Kidney (tissue), 13 donors: ENCODE measurements at regions not wholly inside any gene's neighbourhood (a gene's known extent, or its start where the extent isn't known, plus 50 kb on each side); places are given as distances from the start of the nearest gene placed in this dataset.

ENCODE experiments used
- DNase-seq, 5 donors: peaks; one replicate each; pipeline ENCODE4 v3.0.0-alpha.2; 2013 to 2020
- FAIRE-seq: peaks from 2 replicates; lab custom pipeline; 2012; peaks lifted over from hg19 to GRCh38; lab: Jason Lieb, UNC
- H3K27ac ChIP-seq, 2 donors: one replicate each; pipeline ENCODE4 v1.7.0; 2013; ENCODE audit warnings: low read depth in 2 of 2, low read length in 2 of 2, inconsistent platforms in 1 of 2
- H3K27me3 ChIP-seq: one replicate; pipeline ENCODE4 v1.7.1; 2013; ENCODE audit warnings: low read length, inconsistent platforms; ENCODE audit not compliant: control insufficient read depth, insufficient read depth
- H3K36me3 ChIP-seq, 3 donors: one replicate each; pipeline versions ENCODE4 v1.7.0 to v1.7.1; 2013; ENCODE audit warnings: low read length in 3 of 3, control low read depth in 1 of 3, inconsistent platforms in 1 of 3; ENCODE audit not compliant: insufficient read depth in 3 of 3, control insufficient read depth in 2 of 3
- H3K4me1 ChIP-seq, 3 donors: one replicate each; pipeline versions ENCODE4 v1.7.0 to v1.7.1; 2013; ENCODE audit warnings: low read length in 3 of 3, inconsistent platforms in 1 of 3, low read depth in 1 of 3; ENCODE audit not compliant: control insufficient read depth in 2 of 3, insufficient read depth in 2 of 3
- H3K4me3 ChIP-seq, 3 donors: one replicate each; pipeline versions ENCODE4 v1.7.0 to v1.8.1; 2013; ENCODE audit warnings: low read length in 3 of 3, control low read depth in 1 of 3, inconsistent platforms in 1 of 3
- H3K9ac ChIP-seq, 3 donors: one replicate each; pipeline versions ENCODE4 v1.7.0 to v1.7.1; 2013; ENCODE audit warnings: low read length in 3 of 3, control low read depth in 1 of 3, inconsistent platforms in 1 of 3
- H3K9me3 ChIP-seq, 3 donors: one replicate each; pipeline versions ENCODE4 v1.7.0 to v1.7.1; 2013; ENCODE audit warnings: low read length in 3 of 3, control low read depth in 1 of 3, inconsistent platforms in 1 of 3; ENCODE audit not compliant: control insufficient read depth in 2 of 3, insufficient read depth in 1 of 3
- intact Hi-C: fragments of 100-400 bp; cut with DNase I; formaldehyde crosslinking; loops from one replicate; pipeline ENCODE4 v1.11.1; 2022
- TF ChIP-seq, protein P1 (sequence below): IDR thresholded peaks from 3 replicates; pipeline ENCODE4 v1.5.1; 2012; ENCODE audit warnings: mild to moderate bottlenecking, moderate library complexity, borderline replicate concordance; ENCODE audit not compliant: insufficient read depth; ENCODE audit errors: extremely low read depth
- donor health status: control.
- donor health status: control.
- donor health status: control.
- donor health status: control.
- donor health status: control.
- donor health status: DM: yes; HTN: yes; CAD: no.
- donor health status: Normal renal cell carcinoma (clear cell type).

DNA sequence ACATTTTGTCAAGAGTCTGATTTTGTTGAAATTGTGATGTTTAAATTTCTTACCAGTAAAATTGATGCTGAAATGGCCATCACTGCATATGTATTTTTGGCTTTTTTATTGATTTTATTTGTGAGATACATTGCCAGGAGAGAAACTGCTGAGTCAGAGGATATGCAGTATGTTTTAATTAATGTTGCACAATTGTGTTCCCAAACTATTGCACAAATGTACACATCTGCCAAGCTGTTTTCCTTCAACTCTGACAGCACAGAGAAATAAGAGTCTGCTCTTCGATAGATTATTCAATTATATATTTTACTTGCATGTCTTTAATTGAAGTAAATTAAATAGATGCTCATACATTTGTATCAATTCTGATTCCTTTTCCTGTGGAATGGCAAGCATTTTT is 640.2 kb upstream of the LUZP2 start:
- intact Hi-C loops, result no loop called here
- peaks cover 0 to 2% (median 0%) of the 10 kb centered on the region in 3 donors for H3K9me3 ChIP-seq
- TF ChIP-seq, protein P1, sequence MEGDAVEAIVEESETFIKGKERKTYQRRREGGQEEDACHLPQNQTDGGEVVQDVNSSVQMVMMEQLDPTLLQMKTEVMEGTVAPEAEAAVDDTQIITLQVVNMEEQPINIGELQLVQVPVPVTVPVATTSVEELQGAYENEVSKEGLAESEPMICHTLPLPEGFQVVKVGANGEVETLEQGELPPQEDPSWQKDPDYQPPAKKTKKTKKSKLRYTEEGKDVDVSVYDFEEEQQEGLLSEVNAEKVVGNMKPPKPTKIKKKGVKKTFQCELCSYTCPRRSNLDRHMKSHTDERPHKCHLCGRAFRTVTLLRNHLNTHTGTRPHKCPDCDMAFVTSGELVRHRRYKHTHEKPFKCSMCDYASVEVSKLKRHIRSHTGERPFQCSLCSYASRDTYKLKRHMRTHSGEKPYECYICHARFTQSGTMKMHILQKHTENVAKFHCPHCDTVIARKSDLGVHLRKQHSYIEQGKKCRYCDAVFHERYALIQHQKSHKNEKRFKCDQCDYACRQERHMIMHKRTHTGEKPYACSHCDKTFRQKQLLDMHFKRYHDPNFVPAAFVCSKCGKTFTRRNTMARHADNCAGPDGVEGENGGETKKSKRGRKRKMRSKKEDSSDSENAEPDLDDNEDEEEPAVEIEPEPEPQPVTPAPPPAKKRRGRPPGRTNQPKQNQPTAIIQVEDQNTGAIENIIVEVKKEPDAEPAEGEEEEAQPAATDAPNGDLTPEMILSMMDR, result no peak
- H3K27ac ChIP-seq, result no peak overlapping the region
- no peaks in the 10 kb centered on the region for H3K36me3 ChIP-seq
- no peaks in the 10 kb centered on the region for H3K4me1 ChIP-seq
- H3K9ac ChIP-seq, result no peak overlapping the region
- H3K4me3 ChIP-seq, result no peak overlapping the region
- DNase-seq (no peak), FAIRE-seq (no peak)
- H3K27me3 ChIP-seq, result no peaks in the 10 kb centered on the region

DNA sequence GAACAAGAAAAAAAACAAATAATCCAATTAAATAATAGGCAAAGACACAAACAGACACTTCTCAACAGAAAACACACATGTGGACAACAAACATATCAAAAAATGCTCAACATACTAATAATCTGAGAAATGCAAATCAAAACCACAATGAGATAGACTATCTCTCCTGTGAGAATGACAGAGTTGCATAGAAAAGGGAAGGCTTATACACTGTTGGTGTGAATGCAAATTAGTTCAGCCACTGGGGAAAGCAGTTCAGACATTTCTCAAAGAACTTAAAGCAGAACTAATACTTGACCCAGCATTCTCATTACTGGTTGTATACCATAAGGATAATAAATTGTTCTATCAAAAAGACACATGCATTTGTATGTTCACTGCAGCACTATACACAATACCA is 637.8 kb upstream of the LUZP2 start:
- FAIRE-seq (no peak), DNase-seq (no peak)
- TF ChIP-seq, protein P1, result no peak
- Histone ChIP-seq H3K4me1 (no peaks in the 10 kb centered on the region), H3K36me3 (no peaks in the 10 kb centered on the region), H3K27me3 (no peaks in the 10 kb centered on the region), H3K9me3 (peaks cover 0 to 2% (median 0%) of the 10 kb centered on the region in 3 donors), H3K4me3 (no peak overlapping the region), H3K27ac (no peak overlapping the region), H3K9ac (no peak overlapping the region)
- intact Hi-C loops, result no loop called here

DNA sequence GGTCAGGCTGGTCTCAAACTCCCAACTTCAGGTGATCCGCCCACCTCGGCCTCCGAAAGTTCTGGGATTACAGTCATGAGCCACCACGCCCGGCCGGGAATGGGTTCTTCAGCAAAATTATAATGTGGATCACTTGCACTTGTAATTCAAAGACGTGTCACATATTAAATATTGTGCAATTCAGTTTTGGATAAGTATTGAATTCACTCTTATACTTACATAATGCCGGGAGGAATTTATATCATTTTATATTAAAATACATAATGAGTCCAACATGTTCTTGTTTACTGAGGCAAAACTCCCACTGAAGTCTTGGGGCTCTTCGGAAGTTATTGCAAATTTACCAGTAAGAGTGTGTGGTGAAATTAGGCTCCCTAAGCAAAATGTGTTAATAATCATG is 635.2 kb upstream of the LUZP2 start:
- FAIRE-seq, result no peak
- no peak overlapping the region for H3K9ac ChIP-seq
- no peaks in the 10 kb centered on the region for H3K36me3 ChIP-seq
- H3K9me3 ChIP-seq, result peaks cover 0 to 2% (median 0%) of the 10 kb centered on the region in 3 donors
- H3K27ac ChIP-seq, result no peak overlapping the region
- TF ChIP-seq, protein P1, result no peak
- no peak for DNase-seq
- H3K4me1 ChIP-seq, result no peaks in the 10 kb centered on the region
- intact Hi-C loops, result no loop called here
- H3K4me3 ChIP-seq, result no peak overlapping the region
- no peaks in the 10 kb centered on the region for H3K27me3 ChIP-seq

DNA sequence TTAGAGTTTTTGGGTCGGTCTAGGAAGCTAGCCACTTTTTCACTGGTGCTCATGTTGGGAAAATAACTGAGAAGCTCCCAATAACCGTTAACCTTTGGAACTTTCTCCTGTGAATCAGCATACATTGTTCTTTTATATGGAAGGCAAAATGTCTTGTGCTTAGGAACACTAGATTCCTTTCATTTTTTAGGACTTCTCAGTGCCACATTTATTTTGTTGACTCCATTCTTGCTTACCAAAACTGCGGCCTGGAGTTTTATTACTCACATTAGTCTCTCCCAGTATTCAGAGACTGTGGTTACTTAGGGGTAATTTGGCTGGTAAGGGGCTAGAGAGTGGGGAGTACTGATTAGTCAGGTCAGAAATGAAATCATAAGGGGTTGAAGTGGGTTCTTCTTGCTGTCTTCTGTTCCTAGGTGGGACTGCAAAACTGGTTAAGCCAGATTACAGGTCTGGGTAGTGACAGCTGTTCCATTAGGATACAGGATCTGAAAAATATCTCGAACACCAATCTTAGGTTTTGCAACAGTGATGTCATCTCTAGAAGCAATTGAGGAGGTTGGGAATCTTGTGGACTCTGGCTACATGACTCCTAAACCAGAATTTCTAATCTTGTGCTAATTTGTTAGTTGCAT is 631.4 kb upstream of the LUZP2 start:
- Histone ChIP-seq H3K9me3 (no peaks in the 10 kb centered on the region), H3K4me3 (no peak overlapping the region), H3K36me3 (no peaks in the 10 kb centered on the region), H3K27me3 (no peaks in the 10 kb centered on the region), H3K27ac (no peak overlapping the region), H3K9ac (no peak overlapping the region), H3K4me1 (no peaks in the 10 kb centered on the region)
- DNase-seq (no peak), FAIRE-seq (no peak)
- intact Hi-C loops, result no loop called here
- TF ChIP-seq, protein P1, result no peak
